Ovary (tissue), 3 donors: ENCODE measurements at regions not wholly inside any gene's neighbourhood (a gene's known extent, or its start where the extent isn't known, plus 50 kb on each side); places are given as distances from the start of the nearest gene placed in this dataset.

ENCODE experiments used
- CTCF ChIP-seq, 3 donors: fragments of 450-650 bp in 2 of 3; fragments of 200-600 bp in 1 of 3; IDR thresholded peaks; one replicate each; pipeline versions ENCODE4 v1.5.1 to v1.8.0; 2016 to 2022; ENCODE audit warnings: antibody characterized with exemption in 3 of 3, mild to moderate bottlenecking in 1 of 3
- POLR2A ChIP-seq: fragments of 450-650 bp; IDR thresholded peaks from one replicate; pipeline ENCODE4 v1.6.1; 2017; ENCODE audit warnings: antibody characterized with exemption, mild to moderate bottlenecking, moderate library complexity
- donor health status: DM: no; HTN: no; CAD: no.

- TF ChIP-seq POLR2A (no peak), CTCF (IDR thresholded peaks at IDR 0.05) (no peak)
Measured at GRCh38 chr4:156456830-156457229, 503.2 kb upstream of the CTSO start.
